Spleen (tissue), 11 donors: ENCODE measurements at regions not wholly inside any gene's neighbourhood (a gene's known extent, or its start where the extent isn't known, plus 50 kb on each side); places are given as distances from the start of the nearest gene placed in this dataset.

Experiments used
- DNase-seq: peaks from one replicate; pipeline ENCODE4 v3.0.0-alpha.2; 2020
- H3K27ac ChIP-seq, 8 donors: fragments of 200-600 bp; sonication (generic) in 7 of 8; 1 replicate in 4 of 8; 2 replicates in 4 of 8; pipeline versions ENCODE4 v1.5.0 to v1.8.0; 2016 to 2021; ENCODE audit warnings: inconsistent platforms in 4 of 8, mild to moderate bottlenecking in 4 of 8, moderate library complexity in 1 of 8
- H3K27me3 ChIP-seq, 7 donors: fragments of 200-600 bp; sonication (generic) in 6 of 7; replicated peaks in 1 of 7; 1 replicate in 4 of 7; 2 replicates in 3 of 7; pipeline versions ENCODE4 v1.5.0 to v1.8.0; 2016 to 2021; ENCODE audit warnings: inconsistent platforms in 3 of 7, mild to moderate bottlenecking in 1 of 7
- H3K36me3 ChIP-seq, 6 donors: fragments of 200-600 bp; sonication (generic) in 5 of 6; 1 replicate in 4 of 6; 2 replicates in 2 of 6; pipeline versions ENCODE4 v1.5.0 to v1.8.0; 2016 to 2021; ENCODE audit warnings: inconsistent platforms in 2 of 6
- H3K4me1 ChIP-seq, 6 donors: fragments of 200-600 bp; sonication (generic) in 5 of 6; 1 replicate in 3 of 6; 2 replicates in 3 of 6; pipeline versions ENCODE4 v1.5.0 to v1.8.0; 2016 to 2021; ENCODE audit warnings: inconsistent platforms in 3 of 6
- H3K4me3 ChIP-seq, 8 donors: fragments of 200-600 bp; sonication (generic) in 7 of 8; 1 replicate in 4 of 8; 2 replicates in 4 of 8; pipeline versions ENCODE4 v1.5.0 to v1.8.0; 2016 to 2021; ENCODE audit warnings: inconsistent platforms in 4 of 8, mild to moderate bottlenecking in 4 of 8, moderate library complexity in 2 of 8
- H3K9me3 ChIP-seq, 8 donors: fragments of 200-600 bp; sonication (generic) in 7 of 8; 1 replicate in 4 of 8; 2 replicates in 4 of 8; pipeline versions ENCODE4 v1.5.0 to v1.8.0; 2016 to 2021; ENCODE audit warnings: inconsistent platforms in 4 of 8
- CTCF ChIP-seq, 11 experiments: fragments of 200-600 bp in 7 of 11; fragments of 450-650 bp in 4 of 11; sonication (generic) in 4 of 11; IDR thresholded peaks in 8 of 11; conservative IDR thresholded peaks in 3 of 11; 1 replicate in 7 of 11; 2 replicates in 4 of 11; pipeline versions ENCODE4 v1.4.0 to v1.8.0; 2016 to 2021; ENCODE audit warnings: antibody characterized with exemption in 11 of 11, inconsistent platforms in 4 of 11, mild to moderate bottlenecking in 1 of 11
- POLR2A ChIP-seq, 3 donors: fragments of 450-650 bp; IDR thresholded peaks; one replicate each; pipeline ENCODE4 v1.5.1; 2017; ENCODE audit warnings: antibody characterized with exemption in 3 of 3, mild to moderate bottlenecking in 1 of 3
- POLR2AphosphoS5 ChIP-seq, 3 donors: sonication (generic); formaldehyde crosslinking; IDR thresholded peaks; one replicate each; pipeline ENCODE4 v1.5.1; 2017; ENCODE audit warnings: antibody characterized with exemption in 3 of 3
- WGBS, 5 donors: extraction: QIAGEN DNeasy Blood & Tissue Kit in 3 of 5; methylation state at CpG; one replicate each; pipeline versions ENCODE4 v1.1.5 to v1.1.7; 2013 to 2018; 5-methylcytosine and 5-hydroxymethylcytosine counted together
- intact Hi-C: fragments of 100-400 bp; cut with DNase I; formaldehyde crosslinking; loops from one replicate; pipeline ENCODE4 v1.15.0; 2023; ENCODE audit warnings: low total_unique reads
- donor health status: healthy with polysubstance abuse.
- donor health status: DM: no; HTN: no; CAD: no; lungs with moderate emphysema.
- donor health status: DM: no; HTN: no; CAD: no.
- donor health status: Bipolar disorder and iron deficiency.
- donor health status: healthy.
- donor health status: DM: no; HTN: no; CAD: no.
- donor health status: DM: yes; HTN: yes; CAD: no.

- Histone ChIP-seq H3K9me3 (peaks cover 0 to 11% (median 3%) of the 10 kb centered on the region in 8 donors), H3K4me3 (no peak overlapping the region), H3K27me3 (no peaks in the 10 kb centered on the region), H3K4me1 (no peaks in the 10 kb centered on the region), H3K36me3 (no peaks in the 10 kb centered on the region), H3K27ac (no peak overlapping the region)
- no peak for DNase-seq
- intact Hi-C loops, result no loop called here
- no peak for TF ChIP-seq POLR2A (IDR thresholded peaks at IDR 0.05)
These were observed 182.8 kb downstream of the RBM43 start for GRCh38 chr2:151078889-151079288.

GRCh38 chr2:151071906-151072305 is 189.8 kb downstream of the RBM43 start:
- 48 to 69% (median 55%) methylated on average over 1 of the region's 1 CpG for WGBS, 5 donors
- H3K27me3 ChIP-seq, result no peaks in the 10 kb centered on the region
- H3K9me3 ChIP-seq, result peaks cover 0 to 11% (median 0%) of the 10 kb centered on the region in 8 donors
- no peak overlapping the region for H3K4me3 ChIP-seq
- H3K36me3 ChIP-seq, result no peaks in the 10 kb centered on the region
- H3K4me1 ChIP-seq, result no peaks in the 10 kb centered on the region
- DNase-seq, result no peak
- intact Hi-C loops, result no loop called here
- H3K27ac ChIP-seq, result no peak overlapping the region
- TF ChIP-seq POLR2AphosphoS5 (IDR thresholded peaks at IDR 0.05) (no peak), CTCF (IDR thresholded peaks at IDR 0.05 in 8 of 11, conservative IDR thresholded peaks at IDR 0.05 in 3 of 11) (no peak), POLR2A (IDR thresholded peaks at IDR 0.05) (no peak)

- TF ChIP-seq CTCF (IDR thresholded peaks at IDR 0.05 in 8 of 11, conservative IDR thresholded peaks at IDR 0.05 in 3 of 11) (peak in 2 of 11 experiments; percentile 10 to 11), POLR2A (IDR thresholded peaks at IDR 0.05) (no peak)
- Histone ChIP-seq H3K27me3 (no peaks in the 10 kb centered on the region), H3K4me1 (no peaks in the 10 kb centered on the region), H3K4me3 (no peak overlapping the region), H3K9me3 (peaks cover 0 to 11% (median 0%) of the 10 kb centered on the region in 8 donors), H3K27ac (no peak overlapping the region), H3K36me3 (no peaks in the 10 kb centered on the region)
- 47 to 51% (median 48%) methylated on average over 2 of the region's 2 CpGs for WGBS, 5 donors
- no peak for DNase-seq
- intact Hi-C loops, result no loop called here
These were observed 190.3 kb downstream of the RBM43 start for GRCh38 chr2:151071382-151071781.

- WGBS, 5 donors, result 61 to 88% (median 65%) methylated on average over 1 of the region's 1 CpG
- no peak for TF ChIP-seq POLR2AphosphoS5 (IDR thresholded peaks at IDR 0.05)
- no peak for TF ChIP-seq CTCF (IDR thresholded peaks at IDR 0.05 in 8 of 11, conservative IDR thresholded peaks at IDR 0.05 in 3 of 11)
- Histone ChIP-seq H3K27ac (no peak overlapping the region), H3K4me3 (no peak overlapping the region), H3K36me3 (no peaks in the 10 kb centered on the region), H3K4me1 (no peaks in the 10 kb centered on the region), H3K27me3 (no peaks in the 10 kb centered on the region), H3K9me3 (peaks cover 0 to 5% (median 0%) of the 10 kb centered on the region in 8 donors)
- no peak for DNase-seq
- intact Hi-C loops, result no loop called here
These were observed 191.4 kb downstream of the RBM43 start for GRCh38 chr2:151070253-151070652.
